ENCODE measurements at regions not wholly inside any gene's neighbourhood (a gene's known extent, or its start where the extent isn't known, plus 50 kb on each side); places are given as distances from the start of the nearest gene placed in this dataset.
"Not testable (repeated sequence)": the region's sequence is repeated elsewhere in the genome, so short reads cannot be mapped to it uniquely, and the experiment has no call there.

GRCh38 chr16:33634057-33634456, 174.6 kb downstream of the TP53TG3F start:
- POLR2A ChIA-PET; in situ Hi-C loops (cut with MboI); H4K20me1 ChIP-seq (replicated peaks; ENCODE audit: control insufficient read depth, insufficient read depth, low read length); H3K4me2 ChIP-seq (ENCODE audit: insufficient read depth, low read length); H3K4me1 ChIP-seq (replicated peaks in 1 of 2; ENCODE audit: control insufficient read depth in 2 of 2, insufficient read depth in 2 of 2, low read length in 2 of 2); CTCF ChIA-PET (ENCODE audit: low intra/inter-chr PET ratio); H3K9me1 ChIP-seq (ENCODE audit: control insufficient read depth, insufficient read depth, low read length); H3K4me3 ChIP-seq; DNase-seq (ENCODE audit: extremely low read depth in 1 of 4, low spot score in 3 of 4); intact Hi-C loops (cut with micrococcal nuclease); H2AFZ ChIP-seq (ENCODE audit: low read depth, low read length); H3K79me2 ChIP-seq (ENCODE audit: control insufficient read depth, insufficient read depth, low read length); ATAC-seq; FAIRE-seq; H3K9me3 ChIP-seq (replicated peaks; ENCODE audit: control insufficient read depth, insufficient read depth, low read depth, low read length); BruUV-seq (replicated peaks); H3K27ac ChIP-seq (ENCODE audit: extremely low read depth, low read depth, low read length); H3K36me3 ChIP-seq (ENCODE audit: control insufficient read depth, insufficient read depth, low read length); H3K27me3 ChIP-seq (ENCODE audit: control insufficient read depth in 2 of 2, insufficient read depth in 2 of 2, low read length in 2 of 2); H3K9ac ChIP-seq (ENCODE audit: insufficient read depth in 1 of 2, low read depth in 2 of 2, low read length in 2 of 2): not testable (repeated sequence)
- WGBS (ENCODE audit: insufficient coverage, low coverage, missing lambda C conversion rate), result 0% methylated on average over 3 of the region's 3 CpGs

GRCh38 chr16:33636760-33637159, 177.3 kb downstream of the TP53TG3F start:
- H3K9me1 ChIP-seq (ENCODE audit: control insufficient read depth, insufficient read depth, low read length); H3K4me2 ChIP-seq (ENCODE audit: insufficient read depth, low read length); H3K9me3 ChIP-seq (replicated peaks; ENCODE audit: control insufficient read depth, insufficient read depth, low read depth, low read length); DNase-seq (ENCODE audit: extremely low read depth in 1 of 4, low spot score in 3 of 4); H4K20me1 ChIP-seq (replicated peaks; ENCODE audit: control insufficient read depth, insufficient read depth, low read length); POLR2A ChIA-PET; in situ Hi-C loops (cut with MboI); H3K4me1 ChIP-seq (replicated peaks in 1 of 2; ENCODE audit: control insufficient read depth in 2 of 2, insufficient read depth in 2 of 2, low read length in 2 of 2); CTCF ChIA-PET (ENCODE audit: low intra/inter-chr PET ratio); intact Hi-C loops (cut with micrococcal nuclease); H3K36me3 ChIP-seq (ENCODE audit: control insufficient read depth, insufficient read depth, low read length); H3K9ac ChIP-seq (ENCODE audit: insufficient read depth in 1 of 2, low read depth in 2 of 2, low read length in 2 of 2); ATAC-seq; H3K79me2 ChIP-seq (ENCODE audit: control insufficient read depth, insufficient read depth, low read length); H3K27ac ChIP-seq (ENCODE audit: extremely low read depth, low read depth, low read length); BruUV-seq (replicated peaks); H2AFZ ChIP-seq (ENCODE audit: low read depth, low read length); H3K4me3 ChIP-seq; FAIRE-seq; H3K27me3 ChIP-seq (ENCODE audit: control insufficient read depth in 2 of 2, insufficient read depth in 2 of 2, low read length in 2 of 2): not testable (repeated sequence)

- FAIRE-seq; H4K20me1 ChIP-seq (replicated peaks; ENCODE audit: control insufficient read depth, insufficient read depth, low read length); POLR2A ChIA-PET; H3K9me1 ChIP-seq (ENCODE audit: control insufficient read depth, insufficient read depth, low read length); H3K27me3 ChIP-seq (ENCODE audit: control insufficient read depth in 2 of 2, insufficient read depth in 2 of 2, low read length in 2 of 2); ATAC-seq; H3K36me3 ChIP-seq (ENCODE audit: control insufficient read depth, insufficient read depth, low read length); DNase-seq (ENCODE audit: extremely low read depth in 1 of 4, low spot score in 3 of 4); H3K9me3 ChIP-seq (replicated peaks; ENCODE audit: control insufficient read depth, insufficient read depth, low read depth, low read length); H3K4me3 ChIP-seq; H3K4me1 ChIP-seq (replicated peaks in 1 of 2; ENCODE audit: control insufficient read depth in 2 of 2, insufficient read depth in 2 of 2, low read length in 2 of 2); H3K4me2 ChIP-seq (ENCODE audit: insufficient read depth, low read length); H2AFZ ChIP-seq (ENCODE audit: low read depth, low read length); CTCF ChIA-PET (ENCODE audit: low intra/inter-chr PET ratio); BruUV-seq (replicated peaks); H3K79me2 ChIP-seq (ENCODE audit: control insufficient read depth, insufficient read depth, low read length); H3K27ac ChIP-seq (ENCODE audit: extremely low read depth, low read depth, low read length); intact Hi-C loops (cut with micrococcal nuclease); H3K9ac ChIP-seq (ENCODE audit: insufficient read depth in 1 of 2, low read depth in 2 of 2, low read length in 2 of 2); in situ Hi-C loops (cut with MboI): not testable (repeated sequence)
- WGBS (ENCODE audit: insufficient coverage, low coverage, missing lambda C conversion rate), result 56% methylated on average over 2 of the region's 2 CpGs
Measured at GRCh38 chr16:33643270-33643669, 183.9 kb downstream of the TP53TG3F start.

GRCh38 chr16:33643698-33644381, 184.4 kb downstream of the TP53TG3F start:
- BruUV-seq (replicated peaks); H3K9me1 ChIP-seq (ENCODE audit: control insufficient read depth, insufficient read depth, low read length); H3K27me3 ChIP-seq (ENCODE audit: control insufficient read depth in 2 of 2, insufficient read depth in 2 of 2, low read length in 2 of 2); H3K4me2 ChIP-seq (ENCODE audit: insufficient read depth, low read length); FAIRE-seq; H4K20me1 ChIP-seq (replicated peaks; ENCODE audit: control insufficient read depth, insufficient read depth, low read length); H3K36me3 ChIP-seq (ENCODE audit: control insufficient read depth, insufficient read depth, low read length); H3K79me2 ChIP-seq (ENCODE audit: control insufficient read depth, insufficient read depth, low read length); ATAC-seq; CTCF ChIA-PET (ENCODE audit: low intra/inter-chr PET ratio); DNase-seq (ENCODE audit: extremely low read depth in 1 of 4, low spot score in 3 of 4); H3K9ac ChIP-seq (ENCODE audit: insufficient read depth in 1 of 2, low read depth in 2 of 2, low read length in 2 of 2); H3K9me3 ChIP-seq (replicated peaks; ENCODE audit: control insufficient read depth, insufficient read depth, low read depth, low read length); POLR2A ChIA-PET; H3K27ac ChIP-seq (ENCODE audit: extremely low read depth, low read depth, low read length); in situ Hi-C loops (cut with MboI); H3K4me3 ChIP-seq; intact Hi-C loops (cut with micrococcal nuclease); H2AFZ ChIP-seq (ENCODE audit: low read depth, low read length); H3K4me1 ChIP-seq (replicated peaks in 1 of 2; ENCODE audit: control insufficient read depth in 2 of 2, insufficient read depth in 2 of 2, low read length in 2 of 2): not testable (repeated sequence)
- WGBS (ENCODE audit: insufficient coverage, low coverage, missing lambda C conversion rate), result 5% methylated on average over 2 of the region's 5 CpGs

Measured in K562 (cell line).